ENCODE measurements at regions not wholly inside any gene's neighbourhood (a gene's known extent, or its start where the extent isn't known, plus 50 kb on each side); places are given as distances from the start of the nearest gene placed in this dataset.

- TF ChIP-seq, protein P1, sequence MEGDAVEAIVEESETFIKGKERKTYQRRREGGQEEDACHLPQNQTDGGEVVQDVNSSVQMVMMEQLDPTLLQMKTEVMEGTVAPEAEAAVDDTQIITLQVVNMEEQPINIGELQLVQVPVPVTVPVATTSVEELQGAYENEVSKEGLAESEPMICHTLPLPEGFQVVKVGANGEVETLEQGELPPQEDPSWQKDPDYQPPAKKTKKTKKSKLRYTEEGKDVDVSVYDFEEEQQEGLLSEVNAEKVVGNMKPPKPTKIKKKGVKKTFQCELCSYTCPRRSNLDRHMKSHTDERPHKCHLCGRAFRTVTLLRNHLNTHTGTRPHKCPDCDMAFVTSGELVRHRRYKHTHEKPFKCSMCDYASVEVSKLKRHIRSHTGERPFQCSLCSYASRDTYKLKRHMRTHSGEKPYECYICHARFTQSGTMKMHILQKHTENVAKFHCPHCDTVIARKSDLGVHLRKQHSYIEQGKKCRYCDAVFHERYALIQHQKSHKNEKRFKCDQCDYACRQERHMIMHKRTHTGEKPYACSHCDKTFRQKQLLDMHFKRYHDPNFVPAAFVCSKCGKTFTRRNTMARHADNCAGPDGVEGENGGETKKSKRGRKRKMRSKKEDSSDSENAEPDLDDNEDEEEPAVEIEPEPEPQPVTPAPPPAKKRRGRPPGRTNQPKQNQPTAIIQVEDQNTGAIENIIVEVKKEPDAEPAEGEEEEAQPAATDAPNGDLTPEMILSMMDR (tag by site-specific recombination; IDR thresholded peaks at IDR 0.05), result no peak
- no peak for TF ChIP-seq GLI2 (tag by site-specific recombination; IDR thresholded peaks at IDR 0.05; ENCODE audit: borderline replicate concordance, low read depth)
- no peak for TF ChIP-seq ZNF449 (tag by site-specific recombination; IDR thresholded peaks at IDR 0.05)
- TF ChIP-seq, protein P2, sequence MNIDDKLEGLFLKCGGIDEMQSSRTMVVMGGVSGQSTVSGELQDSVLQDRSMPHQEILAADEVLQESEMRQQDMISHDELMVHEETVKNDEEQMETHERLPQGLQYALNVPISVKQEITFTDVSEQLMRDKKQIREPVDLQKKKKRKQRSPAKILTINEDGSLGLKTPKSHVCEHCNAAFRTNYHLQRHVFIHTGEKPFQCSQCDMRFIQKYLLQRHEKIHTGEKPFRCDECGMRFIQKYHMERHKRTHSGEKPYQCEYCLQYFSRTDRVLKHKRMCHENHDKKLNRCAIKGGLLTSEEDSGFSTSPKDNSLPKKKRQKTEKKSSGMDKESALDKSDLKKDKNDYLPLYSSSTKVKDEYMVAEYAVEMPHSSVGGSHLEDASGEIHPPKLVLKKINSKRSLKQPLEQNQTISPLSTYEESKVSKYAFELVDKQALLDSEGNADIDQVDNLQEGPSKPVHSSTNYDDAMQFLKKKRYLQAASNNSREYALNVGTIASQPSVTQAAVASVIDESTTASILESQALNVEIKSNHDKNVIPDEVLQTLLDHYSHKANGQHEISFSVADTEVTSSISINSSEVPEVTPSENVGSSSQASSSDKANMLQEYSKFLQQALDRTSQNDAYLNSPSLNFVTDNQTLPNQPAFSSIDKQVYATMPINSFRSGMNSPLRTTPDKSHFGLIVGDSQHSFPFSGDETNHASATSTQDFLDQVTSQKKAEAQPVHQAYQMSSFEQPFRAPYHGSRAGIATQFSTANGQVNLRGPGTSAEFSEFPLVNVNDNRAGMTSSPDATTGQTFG (tag by site-specific recombination; IDR thresholded peaks at IDR 0.05; ENCODE audit: borderline replicate concordance), result no peak
- TF ChIP-seq ZNF48 (tag by site-specific recombination; IDR thresholded peaks at IDR 0.05), result no peak
- TF ChIP-seq ZNF302 (tag by site-specific recombination; IDR thresholded peaks at IDR 0.05; ENCODE audit: low read depth), result no peak
- no peak for TF ChIP-seq ZBTB21 (tag by site-specific recombination; IDR thresholded peaks at IDR 0.05)
- TF ChIP-seq, protein P3, sequence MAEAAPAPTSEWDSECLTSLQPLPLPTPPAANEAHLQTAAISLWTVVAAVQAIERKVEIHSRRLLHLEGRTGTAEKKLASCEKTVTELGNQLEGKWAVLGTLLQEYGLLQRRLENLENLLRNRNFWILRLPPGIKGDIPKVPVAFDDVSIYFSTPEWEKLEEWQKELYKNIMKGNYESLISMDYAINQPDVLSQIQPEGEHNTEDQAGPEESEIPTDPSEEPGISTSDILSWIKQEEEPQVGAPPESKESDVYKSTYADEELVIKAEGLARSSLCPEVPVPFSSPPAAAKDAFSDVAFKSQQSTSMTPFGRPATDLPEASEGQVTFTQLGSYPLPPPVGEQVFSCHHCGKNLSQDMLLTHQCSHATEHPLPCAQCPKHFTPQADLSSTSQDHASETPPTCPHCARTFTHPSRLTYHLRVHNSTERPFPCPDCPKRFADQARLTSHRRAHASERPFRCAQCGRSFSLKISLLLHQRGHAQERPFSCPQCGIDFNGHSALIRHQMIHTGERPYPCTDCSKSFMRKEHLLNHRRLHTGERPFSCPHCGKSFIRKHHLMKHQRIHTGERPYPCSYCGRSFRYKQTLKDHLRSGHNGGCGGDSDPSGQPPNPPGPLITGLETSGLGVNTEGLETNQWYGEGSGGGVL (tag by site-specific recombination; IDR thresholded peaks at IDR 0.05), result no peak
Measured at GRCh38 chr5:103851091-103851490, 288.5 kb upstream of the NUDT12 start.

All from HEK293 (cell line).